ENCODE measurements at regions not wholly inside any gene's neighbourhood (a gene's known extent, or its start where the extent isn't known, plus 50 kb on each side); places are given as distances from the start of the nearest gene placed in this dataset.

GRCh38 chr4:138909587-138909986 is 106.0 kb upstream of the NOCT start:
- no peak for TF ChIP-seq CTCF (IDR thresholded peaks at IDR 0.05; ENCODE audit: insufficient read depth, low read depth, low read length, missing control alignments)
- H3K4me3 ChIP-seq (ENCODE audit: low read depth, low read length) = no peak overlapping the region
- no peak for DNase-seq (ENCODE audit: low read depth)

- no peak overlapping the region for H3K4me3 ChIP-seq (ENCODE audit: low read depth, low read length)
- DNase-seq (ENCODE audit: low read depth) = no peak
- TF ChIP-seq CTCF (IDR thresholded peaks at IDR 0.05; ENCODE audit: insufficient read depth, low read depth, low read length, missing control alignments) = no peak
Measured at GRCh38 chr4:138908134-138908533, 107.4 kb upstream of the NOCT start.

- DNase-seq (ENCODE audit: low read depth) = no peak
- H3K4me3 ChIP-seq (ENCODE audit: low read depth, low read length) = no peak overlapping the region
- TF ChIP-seq CTCF (IDR thresholded peaks at IDR 0.05; ENCODE audit: insufficient read depth, low read depth, low read length, missing control alignments) = no peak
Measured at GRCh38 chr4:138907174-138907573, 108.4 kb upstream of the NOCT start.

- no peak for DNase-seq (ENCODE audit: low read depth)
- H3K4me3 ChIP-seq (ENCODE audit: low read depth, low read length) = no peak overlapping the region
- no peak for TF ChIP-seq CTCF (IDR thresholded peaks at IDR 0.05; ENCODE audit: insufficient read depth, low read depth, low read length, missing control alignments)
Measured at GRCh38 chr4:138904793-138905192, 110.8 kb upstream of the NOCT start.

- DNase-seq (ENCODE audit: low read depth) = no peak
- no peak overlapping the region for H3K4me3 ChIP-seq (ENCODE audit: low read depth, low read length)
- TF ChIP-seq CTCF (IDR thresholded peaks at IDR 0.05; ENCODE audit: insufficient read depth, low read depth, low read length, missing control alignments) = no peak
Measured at GRCh38 chr4:138903185-138903584, 112.4 kb upstream of the NOCT start.

- no peak overlapping the region for H3K4me3 ChIP-seq (ENCODE audit: low read depth, low read length)
- TF ChIP-seq CTCF (IDR thresholded peaks at IDR 0.05; ENCODE audit: insufficient read depth, low read depth, low read length, missing control alignments) = no peak
- DNase-seq (ENCODE audit: low read depth) = no peak
Measured at GRCh38 chr4:138902705-138903104, 112.9 kb upstream of the NOCT start.

- no peak for DNase-seq (ENCODE audit: low read depth)
- H3K4me3 ChIP-seq (ENCODE audit: low read depth, low read length) = no peak overlapping the region
- no peak for TF ChIP-seq CTCF (IDR thresholded peaks at IDR 0.05; ENCODE audit: insufficient read depth, low read depth, low read length, missing control alignments)
Measured at GRCh38 chr4:138901177-138901576, 114.4 kb upstream of the NOCT start.
